Calu3 (cell line): ENCODE measurements at regions not wholly inside any gene's neighbourhood (a gene's known extent, or its start where the extent isn't known, plus 50 kb on each side); places are given as distances from the start of the nearest gene placed in this dataset.
"Not testable (repeated sequence)": the region's sequence is repeated elsewhere in the genome, so short reads cannot be mapped to it uniquely, and the experiment has no call there.

Experiments
- BruUV-seq: library from RNA; stranded (reverse); fragments of 400-500 nt; replicated peaks from 2 replicates; lab custom pipeline; 2021; lab: Mats Ljungman, UMichigan
- CTCF ChIA-PET: fragments of 300-600 bp; sonication (Branson Sonifier 250); formaldehyde crosslinking; loops from one replicate; lab custom pipeline; 2022; ENCODE audit warnings: antibody characterized with exemption; lab: Charles Lee
- DNase-seq: peaks from one replicate; pipeline ENCODE4 v3.0.0; 2022
- H3K27ac Mint-ChIP-seq: one replicate; pipeline ENCODE4 v1.8.0; 2022; ENCODE audit warnings: mixed read lengths; ENCODE audit not compliant: unreplicated experiment
- H3K27me3 Mint-ChIP-seq: one replicate; pipeline ENCODE4 v1.8.0; 2022; ENCODE audit warnings: mixed read lengths; ENCODE audit not compliant: unreplicated experiment
- H3K36me3 Mint-ChIP-seq: one replicate; pipeline ENCODE4 v1.8.0; 2022; ENCODE audit warnings: mild to moderate bottlenecking, moderate library complexity, mixed read lengths; ENCODE audit not compliant: insufficient read depth, unreplicated experiment
- H3K4me1 Mint-ChIP-seq: one replicate; pipeline ENCODE4 v1.8.0; 2022; ENCODE audit warnings: mild to moderate bottlenecking, low read depth, mixed read lengths; ENCODE audit not compliant: unreplicated experiment
- H3K4me3 Mint-ChIP-seq: one replicate; pipeline ENCODE4 v1.8.0; 2022; ENCODE audit warnings: mild to moderate bottlenecking, low read depth, moderate library complexity, mixed read lengths; ENCODE audit not compliant: unreplicated experiment
- H3K9me3 Mint-ChIP-seq: one replicate; pipeline ENCODE4 v1.8.0; 2022; ENCODE audit warnings: low read depth, mixed read lengths; ENCODE audit not compliant: unreplicated experiment
- intact Hi-C: fragments of 100-400 bp; cut with micrococcal nuclease; formaldehyde crosslinking; loops from one replicate; pipeline ENCODE4 v1.10.0; 2022; ENCODE audit not compliant: unreplicated experiment
- TF ChIP-seq, protein P1 (sequence below): fragments of 200-600 bp; IDR thresholded peaks from one replicate; pipeline ENCODE4 v1.8.0; 2022; ENCODE audit warnings: antibody characterized with exemption; ENCODE audit not compliant: unreplicated experiment

GRCh38 chr22:23431337-23432072 lies 148.6 kb downstream of the IGLL1 start:
- Mint-ChIP-seq H3K4me1 (no peaks in the 10 kb centered on the region), H3K9me3 (no peaks in the 10 kb centered on the region), H3K27me3 (no peaks in the 10 kb centered on the region), H3K27ac (no peak overlapping the region), H3K36me3 (peaks cover 7% of the 10 kb centered on the region), H3K4me3 (no peak overlapping the region)
- no TSS peak for BruUV-seq
- intact Hi-C loops, result no loop called here
- TF ChIP-seq, protein P1, sequence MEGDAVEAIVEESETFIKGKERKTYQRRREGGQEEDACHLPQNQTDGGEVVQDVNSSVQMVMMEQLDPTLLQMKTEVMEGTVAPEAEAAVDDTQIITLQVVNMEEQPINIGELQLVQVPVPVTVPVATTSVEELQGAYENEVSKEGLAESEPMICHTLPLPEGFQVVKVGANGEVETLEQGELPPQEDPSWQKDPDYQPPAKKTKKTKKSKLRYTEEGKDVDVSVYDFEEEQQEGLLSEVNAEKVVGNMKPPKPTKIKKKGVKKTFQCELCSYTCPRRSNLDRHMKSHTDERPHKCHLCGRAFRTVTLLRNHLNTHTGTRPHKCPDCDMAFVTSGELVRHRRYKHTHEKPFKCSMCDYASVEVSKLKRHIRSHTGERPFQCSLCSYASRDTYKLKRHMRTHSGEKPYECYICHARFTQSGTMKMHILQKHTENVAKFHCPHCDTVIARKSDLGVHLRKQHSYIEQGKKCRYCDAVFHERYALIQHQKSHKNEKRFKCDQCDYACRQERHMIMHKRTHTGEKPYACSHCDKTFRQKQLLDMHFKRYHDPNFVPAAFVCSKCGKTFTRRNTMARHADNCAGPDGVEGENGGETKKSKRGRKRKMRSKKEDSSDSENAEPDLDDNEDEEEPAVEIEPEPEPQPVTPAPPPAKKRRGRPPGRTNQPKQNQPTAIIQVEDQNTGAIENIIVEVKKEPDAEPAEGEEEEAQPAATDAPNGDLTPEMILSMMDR, result no peak
- DNase-seq, result no peak
- CTCF ChIA-PET, result no interaction called here

GRCh38 chr22:23424551-23425068 lies 155.5 kb downstream of the IGLL1 start:
- not testable (repeated sequence) for H3K27ac Mint-ChIP-seq

GRCh38 chr22:23424031-23424430 lies 156.1 kb downstream of the IGLL1 start:
- Mint-ChIP-seq H3K4me3 (no peak overlapping the region), H3K9me3 (no peaks in the 10 kb centered on the region), H3K4me1 (no peaks in the 10 kb centered on the region), H3K27ac (no peak overlapping the region), H3K27me3 (peaks cover 6% of the 10 kb centered on the region), H3K36me3 (no peaks in the 10 kb centered on the region)
- TF ChIP-seq, protein P1, result no peak
- CTCF ChIA-PET, result interaction anchor here (0.6 kb wide), 1 partner anchor 45 kb away, joined by 4 read pairs; no protein-coding TSS in a partner anchor
- intact Hi-C loops, result no loop called here
- DNase-seq, result no peak
- no TSS peak for BruUV-seq

More at GRCh38 chr22:23424551-23425068, 155.5 kb downstream of the IGLL1 start:
- H3K9me3 Mint-ChIP-seq, H3K4me3 Mint-ChIP-seq, DNase-seq, BruUV-seq, H3K4me1 Mint-ChIP-seq, H3K27me3 Mint-ChIP-seq, H3K36me3 Mint-ChIP-seq, intact Hi-C loops: not testable (repeated sequence)
- CTCF ChIA-PET, result interaction anchor here (0.6 kb wide), 1 partner anchor 44 kb away, joined by 4 read pairs; no protein-coding TSS in a partner anchor

GRCh38 chr22:23422281-23422680 lies 157.8 kb downstream of the IGLL1 start:
- H3K36me3 Mint-ChIP-seq, intact Hi-C loops, DNase-seq, H3K4me3 Mint-ChIP-seq, H3K9me3 Mint-ChIP-seq, BruUV-seq, H3K4me1 Mint-ChIP-seq, H3K27ac Mint-ChIP-seq: not testable (repeated sequence)
- H3K27me3 Mint-ChIP-seq, result peaks cover 23% of the 10 kb centered on the region
- CTCF ChIA-PET, result interaction anchor here (0.6 kb wide), 1 partner anchor 429 kb away, joined by 4 read pairs; no protein-coding TSS in a partner anchor

DNA sequence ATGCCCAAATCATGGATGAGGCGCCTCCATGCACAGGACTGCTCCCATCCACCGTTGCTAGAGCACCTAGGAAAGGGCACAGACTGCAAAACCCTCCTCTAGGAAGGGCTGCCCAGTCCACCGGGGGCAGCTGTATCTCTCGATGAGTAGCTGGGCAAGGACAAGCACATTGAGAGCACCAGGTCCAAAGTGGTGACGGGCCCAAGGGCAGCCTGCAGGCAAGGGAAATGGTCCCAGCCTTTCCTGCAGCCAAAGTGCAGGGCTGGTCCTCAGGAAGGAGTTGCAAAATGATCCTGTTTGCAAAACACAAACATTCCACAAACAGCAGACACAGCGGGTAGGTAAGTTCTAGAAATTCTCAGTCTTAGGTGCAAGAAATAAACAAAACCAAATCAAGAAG lies 158.8 kb downstream of the IGLL1 start:
- H3K4me3 Mint-ChIP-seq, H3K27ac Mint-ChIP-seq, CTCF ChIA-PET, BruUV-seq, intact Hi-C loops, H3K4me1 Mint-ChIP-seq, DNase-seq, H3K9me3 Mint-ChIP-seq, H3K36me3 Mint-ChIP-seq: not testable (repeated sequence)
- H3K27me3 Mint-ChIP-seq, result peaks cover 24% of the 10 kb centered on the region
